GM19240 (cell line): ENCODE measurements at regions not wholly inside any gene's neighbourhood (a gene's known extent, or its start where the extent isn't known, plus 50 kb on each side); places are given as distances from the start of the nearest gene placed in this dataset.

Source experiments
- DNase-seq: peaks from one replicate; pipeline ENCODE4 v3.0.0; 2011; ENCODE audit warnings: low spot score; ENCODE audit not compliant: insufficient read length

GRCh38 chr5:98482321-98483300 is 290.9 kb upstream of the RGMB start:
- no peak for DNase-seq

- DNase-seq, result no peak
These were observed 290.2 kb upstream of the RGMB start for GRCh38 chr5:98483301-98483685.

DNA sequence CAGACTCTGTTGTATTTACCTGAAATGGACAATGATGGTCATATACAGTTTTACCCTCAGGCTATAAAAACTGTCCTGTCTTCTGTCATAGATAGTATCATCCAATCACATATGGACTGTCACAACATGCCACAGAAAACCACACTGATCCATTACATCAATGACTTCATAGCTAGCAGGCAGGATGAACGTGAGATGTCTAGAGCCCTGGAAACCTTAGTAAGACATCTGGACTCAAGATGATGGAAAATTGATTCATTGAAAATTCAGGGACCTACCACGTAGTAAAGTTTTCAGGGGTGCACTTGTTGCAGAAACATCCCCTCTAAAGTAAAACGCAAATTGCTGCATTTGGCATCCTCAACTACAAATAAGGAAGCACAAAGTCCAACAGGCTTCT is 284.4 kb upstream of the RGMB start:
- no peak for DNase-seq

GRCh38 chr5:98490348-98490747 is 283.1 kb upstream of the RGMB start:
- DNase-seq, result no peak

DNA sequence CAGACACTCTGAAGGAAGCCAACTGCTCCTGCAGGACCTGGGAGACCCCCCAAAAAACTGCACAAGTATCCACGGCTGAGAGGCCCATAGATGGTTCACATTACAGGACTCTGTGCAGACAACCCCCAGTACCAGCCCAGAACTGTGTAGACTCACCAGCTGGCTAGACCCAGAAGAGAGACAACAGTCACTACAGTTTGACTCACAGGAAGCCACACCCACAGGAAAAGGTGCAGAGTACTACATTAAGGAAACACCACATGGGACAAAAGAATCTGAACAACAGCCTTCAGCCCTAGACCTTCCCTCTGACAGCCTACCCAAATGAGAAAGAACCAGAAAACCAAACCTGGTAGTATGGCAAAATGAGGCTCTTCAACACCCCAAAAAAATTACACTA is 281.2 kb upstream of the RGMB start:
- DNase-seq, result no peak

DNA sequence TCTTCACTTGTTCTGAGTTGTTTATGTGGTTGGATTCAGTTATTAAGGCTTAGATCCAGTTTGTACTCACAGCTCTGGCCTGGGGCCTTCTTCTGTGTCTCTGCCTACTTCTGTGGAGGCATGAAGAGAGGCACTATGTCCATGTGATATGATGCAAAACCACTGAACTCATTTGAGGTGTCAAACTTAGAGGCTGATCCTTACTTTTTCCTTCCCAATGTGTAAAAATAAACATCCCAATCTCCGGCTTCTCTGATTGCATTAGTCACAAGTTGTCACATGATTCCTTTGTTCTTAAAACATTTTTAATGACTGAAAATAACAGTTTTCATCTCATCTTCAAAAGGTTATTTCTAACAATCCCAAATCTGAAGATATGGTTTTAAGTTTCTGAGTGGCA is 276.0 kb upstream of the RGMB start:
- DNase-seq, result no peak

GRCh38 chr5:98498028-98498427 is 275.4 kb upstream of the RGMB start:
- DNase-seq, result no peak

DNA sequence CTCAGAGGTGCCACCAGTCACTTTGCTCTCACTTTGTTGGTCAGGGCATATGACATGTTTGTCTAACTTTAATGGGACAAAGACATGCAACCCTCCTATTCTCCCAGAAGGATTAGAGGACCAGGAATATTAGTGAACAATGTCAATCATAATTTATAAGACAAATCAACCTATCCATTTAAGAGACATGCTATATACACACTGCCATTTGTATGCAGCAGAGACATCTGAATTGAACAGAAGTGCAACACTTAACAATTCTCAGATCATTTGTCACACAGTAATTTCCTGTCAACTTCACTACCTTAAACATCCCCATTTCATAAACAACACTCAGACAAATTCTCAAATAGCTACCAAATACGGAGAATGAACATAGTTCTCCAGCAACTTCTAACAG is 273.6 kb upstream of the RGMB start:
- no peak for DNase-seq

DNA sequence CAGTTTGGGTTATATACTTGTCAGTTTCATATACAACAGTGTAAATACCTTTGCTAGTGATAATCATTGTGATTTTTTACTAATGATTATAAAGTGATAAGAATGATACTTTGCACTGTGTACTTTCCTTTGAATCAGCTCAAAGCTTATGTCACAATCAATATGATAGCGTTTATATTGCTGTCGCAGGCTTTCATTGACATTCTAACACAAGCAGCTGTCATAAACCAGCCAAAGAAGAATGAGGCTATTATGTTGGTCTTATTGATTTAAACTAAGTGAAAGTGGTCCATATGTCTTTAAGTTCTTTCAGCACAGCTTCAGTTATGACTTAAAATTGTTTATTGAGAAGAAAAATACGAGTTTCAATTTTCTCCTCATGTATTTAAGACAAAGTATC is 272.7 kb upstream of the RGMB start:
- DNase-seq, result no peak

- DNase-seq, result no peak
These were observed 269.8 kb upstream of the RGMB start for GRCh38 chr5:98503616-98504015.

GRCh38 chr5:98504505-98504904 is 269.0 kb upstream of the RGMB start:
- no peak for DNase-seq

GRCh38 chr5:98510143-98510985 is 263.1 kb upstream of the RGMB start:
- DNase-seq, result no peak

DNA sequence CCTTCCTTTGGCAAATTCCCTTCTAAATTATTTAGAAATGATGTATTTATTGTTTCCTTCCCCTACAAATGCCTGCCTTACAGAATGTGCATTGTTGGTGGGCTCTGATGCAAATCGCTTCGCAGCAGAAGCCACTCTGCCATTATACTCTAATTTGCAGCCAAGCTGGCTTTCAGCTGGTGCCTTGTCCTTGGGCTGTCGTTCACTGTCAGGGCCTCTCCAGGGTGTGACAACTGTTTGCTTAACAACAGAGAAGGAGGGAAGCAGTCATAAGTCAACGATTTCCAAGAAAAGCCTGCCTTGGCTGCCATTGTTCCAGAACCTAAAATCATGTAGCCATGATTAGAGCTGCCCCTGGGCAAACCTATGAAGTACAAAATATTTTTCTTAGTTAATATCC is 260.1 kb upstream of the RGMB start:
- DNase-seq, result no peak

GRCh38 chr5:98514215-98514614 is 259.2 kb upstream of the RGMB start:
- DNase-seq, result no peak

DNA sequence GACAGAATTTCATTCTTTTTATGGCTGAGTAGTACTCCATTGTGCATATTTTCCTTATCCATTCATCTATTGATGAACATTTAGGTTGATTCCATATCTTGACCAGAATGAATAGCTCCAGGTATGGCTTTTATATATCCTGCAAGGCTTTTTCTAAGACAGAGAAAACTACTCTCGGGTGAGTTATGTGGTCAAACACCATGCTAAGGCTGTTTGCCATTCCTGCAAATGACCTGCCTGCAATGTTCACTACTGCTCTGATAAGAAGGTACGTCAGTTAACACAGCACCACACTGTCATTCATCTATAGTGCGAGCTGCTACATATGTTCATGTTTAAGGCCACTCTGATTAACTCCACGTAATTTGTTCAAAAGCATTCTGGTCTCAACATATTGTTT is 256.8 kb upstream of the RGMB start:
- DNase-seq, result no peak

DNA sequence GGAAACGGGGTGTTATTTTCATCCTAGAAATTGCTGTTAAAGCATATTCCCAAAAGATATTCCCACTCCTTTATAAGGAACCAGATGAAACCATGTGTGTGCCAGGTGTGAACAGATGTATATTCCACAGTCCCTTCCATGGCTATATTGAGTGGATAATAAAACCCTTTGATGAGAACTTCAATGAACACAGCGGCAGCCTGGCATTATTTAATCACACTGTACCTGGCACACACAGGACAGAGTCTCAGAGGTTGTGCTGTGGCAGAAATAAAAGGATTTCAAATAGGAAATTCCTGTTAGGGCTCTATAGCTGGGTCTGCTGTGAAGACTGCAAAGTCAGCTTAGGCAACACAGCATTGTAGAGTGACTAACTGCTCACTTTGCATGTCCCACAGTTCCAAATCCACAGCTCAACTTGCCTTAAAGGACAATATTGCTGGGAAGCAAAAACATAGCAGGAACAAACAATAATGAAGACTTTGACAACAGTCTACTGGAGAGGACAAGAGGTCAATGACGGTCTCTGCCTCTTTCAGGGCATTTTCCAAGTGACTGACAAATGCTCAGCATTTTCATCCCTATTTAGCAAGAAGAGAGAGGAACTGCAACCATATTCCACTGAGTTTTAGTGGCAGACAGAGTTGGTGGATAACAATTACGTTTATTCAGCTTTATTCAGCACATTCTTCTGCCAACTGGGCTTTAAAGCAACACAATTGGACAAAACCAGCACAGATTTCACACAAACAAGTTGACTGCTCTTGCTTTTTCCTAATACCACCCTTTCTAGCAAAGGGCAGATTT is 255.7 kb upstream of the RGMB start:
- DNase-seq, result no peak

DNA sequence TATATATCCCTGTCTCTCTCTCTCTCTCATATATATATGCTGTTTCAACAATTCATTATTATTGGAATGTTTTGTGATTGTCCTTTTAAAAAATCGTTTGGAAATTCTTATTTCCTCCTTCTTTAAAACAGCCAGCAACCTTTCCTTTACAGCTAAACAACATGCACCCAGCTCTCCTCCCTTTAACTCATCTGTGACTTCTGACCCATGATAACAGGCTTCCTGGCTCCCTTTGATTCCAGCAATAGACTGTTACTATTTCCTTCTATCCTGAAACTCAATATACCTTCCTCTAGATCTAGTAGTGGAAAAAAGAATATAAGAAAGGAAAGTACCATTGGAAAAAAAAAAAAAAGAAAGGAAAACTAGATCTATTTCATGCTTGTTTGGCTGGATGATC is 254.7 kb upstream of the RGMB start:
- DNase-seq, result no peak

DNA sequence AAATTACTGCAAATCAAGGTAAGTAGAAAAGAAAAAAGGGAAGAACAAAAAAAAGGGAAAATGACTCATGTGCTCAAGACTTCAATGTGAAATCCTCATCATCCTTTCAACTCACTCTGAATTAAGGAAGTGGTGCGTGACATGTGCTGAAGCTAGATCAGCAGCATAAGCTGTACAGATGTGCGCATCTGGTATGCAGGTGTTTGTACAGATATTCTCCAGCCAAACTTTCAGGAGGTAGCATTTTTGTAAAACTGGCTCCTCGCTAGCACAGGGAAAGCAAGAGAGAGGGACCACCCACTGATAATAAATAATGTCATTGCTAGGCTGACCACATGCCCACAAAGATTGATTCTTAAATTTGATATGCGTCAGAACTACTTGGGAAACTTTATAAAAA is 253.9 kb upstream of the RGMB start:
- no peak for DNase-seq

GRCh38 chr5:98521821-98522220 is 251.6 kb upstream of the RGMB start:
- no peak for DNase-seq

DNA sequence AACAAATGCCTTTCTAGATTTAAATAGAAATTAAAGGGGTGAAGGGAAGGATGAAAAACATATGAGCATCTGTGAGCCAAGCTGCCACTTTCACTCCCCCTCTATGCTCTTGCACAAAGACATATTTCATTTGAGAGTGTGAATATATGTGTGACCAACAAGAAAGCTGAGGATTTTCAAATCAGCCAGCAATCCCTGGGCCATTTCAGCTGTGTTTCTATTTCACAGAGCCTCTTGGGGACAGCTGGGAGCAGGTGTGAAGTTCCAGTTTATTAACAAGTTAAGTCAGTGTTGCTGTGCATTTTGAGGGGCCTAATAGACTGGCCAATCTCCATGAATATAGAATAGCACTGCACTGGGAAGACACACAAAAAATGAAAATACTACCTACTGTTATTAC is 248.7 kb upstream of the RGMB start:
- DNase-seq, result no peak

GRCh38 chr5:98527846-98528245 is 245.6 kb upstream of the RGMB start:
- DNase-seq, result no peak

GRCh38 chr5:98529321-98529720 is 244.1 kb upstream of the RGMB start:
- DNase-seq, result no peak
